ENCODE measurements at regions not wholly inside any gene's neighbourhood (a gene's known extent, or its start where the extent isn't known, plus 50 kb on each side); places are given as distances from the start of the nearest gene placed in this dataset.

DNA sequence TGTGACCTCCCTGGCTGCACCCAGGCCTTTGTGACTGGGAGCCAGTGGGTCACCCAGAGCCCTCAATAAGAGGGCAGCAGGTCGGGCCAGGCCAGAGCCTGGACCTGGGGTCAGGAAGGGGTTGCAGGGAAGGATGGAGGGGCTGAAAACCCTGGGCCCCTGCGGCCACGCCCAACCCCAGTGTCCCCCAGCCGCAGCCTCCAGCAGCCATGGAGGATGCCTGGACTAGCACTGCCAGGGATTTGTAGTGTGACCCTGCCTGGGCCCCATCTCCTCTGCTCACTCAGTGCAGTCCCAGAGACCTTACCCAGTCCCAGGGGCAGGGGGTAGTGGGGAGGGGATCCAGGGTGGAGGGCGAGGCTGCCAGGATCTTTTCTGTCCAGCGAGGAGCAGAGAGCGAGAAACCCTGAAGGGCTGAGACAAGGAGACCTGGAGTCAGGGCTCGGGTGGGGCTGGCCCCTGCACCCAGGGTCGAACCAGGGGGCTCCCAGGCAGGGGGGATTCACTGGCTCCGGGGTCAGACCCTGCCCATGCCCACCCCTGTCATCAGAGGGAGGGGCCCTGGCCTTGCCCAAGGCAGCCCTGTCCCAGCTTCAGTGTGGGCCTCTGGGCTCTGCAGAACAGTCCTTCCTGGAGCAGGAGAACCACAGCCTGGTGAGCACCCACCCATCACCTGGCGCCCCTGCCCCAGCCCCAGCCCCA, 187.5 kb downstream of the IGLL1 start:
- Mint-ChIP-seq H3K27me3 (no peaks in the 10 kb centered on the region), H3K9me3 (no peaks in the 10 kb centered on the region), H3K36me3 (no peaks in the 10 kb centered on the region), H3K4me1 (peaks cover 0 to 2% (median 0%) of the 10 kb centered on the region in 7 donors), H3K4me3 (no peak overlapping the region), H3K27ac (no peak overlapping the region)
- Histone ChIP-seq H3K36me3 (ENCODE audit: control insufficient read depth in 2 of 3, insufficient read depth in 3 of 3, low read length in 3 of 3) (no peaks in the 10 kb centered on the region), H3K27me3 (ENCODE audit: control insufficient read depth in 2 of 2, insufficient read depth in 2 of 2, low read length in 2 of 2) (no peaks in the 10 kb centered on the region), H3K27ac (ENCODE audit: low read depth, low read length) (no peak overlapping the region), H3K4me1 (ENCODE audit: control insufficient read depth in 2 of 2, insufficient read depth in 2 of 2, low read length in 2 of 2) (no peaks in the 10 kb centered on the region), H3K9me3 (ENCODE audit: control insufficient read depth in 2 of 3, low read length in 3 of 3) (no peaks in the 10 kb centered on the region), H3K4me3 (ENCODE audit: low read length) (no peak overlapping the region)
- CTCF ChIA-PET: no interaction called here
- no peak for DNase-seq
- POLR2A ChIA-PET: no interaction called here
- ATAC-seq: no peak
- intact Hi-C loops (cut with micrococcal nuclease): no loop called here

GRCh38 chr22:23391022-23391421, 189.1 kb downstream of the IGLL1 start:
- no peak for ATAC-seq
- no peaks in the 10 kb centered on the region for H3K9me3 Mint-ChIP-seq
- Histone ChIP-seq H3K4me1 (ENCODE audit: control insufficient read depth in 2 of 2, insufficient read depth in 2 of 2, low read length in 2 of 2) (no peaks in the 10 kb centered on the region), H3K27ac (ENCODE audit: low read depth, low read length) (no peak overlapping the region), H3K4me3 (ENCODE audit: low read length) (no peak overlapping the region), H3K36me3 (ENCODE audit: control insufficient read depth in 2 of 3, insufficient read depth in 3 of 3, low read length in 3 of 3) (no peaks in the 10 kb centered on the region), H3K27me3 (ENCODE audit: control insufficient read depth in 2 of 2, insufficient read depth in 2 of 2, low read length in 2 of 2) (no peaks in the 10 kb centered on the region), H3K9me3 (ENCODE audit: control insufficient read depth in 2 of 3, low read length in 3 of 3) (no peaks in the 10 kb centered on the region)
- H3K27me3 Mint-ChIP-seq: no peaks in the 10 kb centered on the region
- no peaks in the 10 kb centered on the region for H3K4me1 Mint-ChIP-seq
- no peak overlapping the region for H3K27ac Mint-ChIP-seq
- no peak for DNase-seq
- CTCF ChIA-PET: interaction anchor here (0.6 kb wide), 1 partner anchor 354 kb away, joined by 3 read pairs; no protein-coding TSS in a partner anchor
- POLR2A ChIA-PET: no interaction called here
- intact Hi-C loops (cut with micrococcal nuclease): no loop called here
- no peak overlapping the region for H3K4me3 Mint-ChIP-seq
- H3K36me3 Mint-ChIP-seq: no peaks in the 10 kb centered on the region

GRCh38 chr22:23389271-23390071, 190.6 kb downstream of the IGLL1 start:
- no peaks in the 10 kb centered on the region for H3K4me1 Mint-ChIP-seq
- ATAC-seq (no peak), DNase-seq (no peak)
- POLR2A ChIA-PET: no interaction called here
- H3K36me3 Mint-ChIP-seq: no peaks in the 10 kb centered on the region
- Histone ChIP-seq H3K4me3 (ENCODE audit: low read length) (no peak overlapping the region), H3K9me3 (ENCODE audit: control insufficient read depth in 2 of 3, low read length in 3 of 3) (no peaks in the 10 kb centered on the region), H3K4me1 (ENCODE audit: control insufficient read depth in 2 of 2, insufficient read depth in 2 of 2, low read length in 2 of 2) (no peaks in the 10 kb centered on the region), H3K27ac (ENCODE audit: low read depth, low read length) (no peak overlapping the region), H3K27me3 (ENCODE audit: control insufficient read depth in 2 of 2, insufficient read depth in 2 of 2, low read length in 2 of 2) (no peaks in the 10 kb centered on the region), H3K36me3 (ENCODE audit: control insufficient read depth in 2 of 3, insufficient read depth in 3 of 3, low read length in 3 of 3) (no peaks in the 10 kb centered on the region)
- CTCF ChIA-PET: no interaction called here
- no peaks in the 10 kb centered on the region for H3K9me3 Mint-ChIP-seq
- H3K27ac Mint-ChIP-seq: no peak overlapping the region
- intact Hi-C loops (cut with micrococcal nuclease): loop anchor here (5.0 to 10.0 kb wide), 2 partner anchors 105 to 432 kb away; no protein-coding TSS in a partner anchor
- no peak overlapping the region for H3K4me3 Mint-ChIP-seq
- no peaks in the 10 kb centered on the region for H3K27me3 Mint-ChIP-seq

GRCh38 chr22:23388517-23388890, 191.6 kb downstream of the IGLL1 start:
- no peaks in the 10 kb centered on the region for H3K9me3 ChIP-seq (ENCODE audit: control insufficient read depth in 2 of 3, low read length in 3 of 3)
- no peak for ATAC-seq
- no peak overlapping the region for H3K4me3 Mint-ChIP-seq
- no peaks in the 10 kb centered on the region for H3K36me3 Mint-ChIP-seq
- H3K27me3 Mint-ChIP-seq: no peaks in the 10 kb centered on the region
- ChIA-PET CTCF (no interaction called here), POLR2A (no interaction called here)
- H3K27me3 ChIP-seq (ENCODE audit: control insufficient read depth in 2 of 2, insufficient read depth in 2 of 2, low read length in 2 of 2): no peaks in the 10 kb centered on the region
- H3K4me1 ChIP-seq (ENCODE audit: control insufficient read depth in 2 of 2, insufficient read depth in 2 of 2, low read length in 2 of 2): no peaks in the 10 kb centered on the region
- no peak overlapping the region for H3K27ac ChIP-seq (ENCODE audit: low read depth, low read length)
- no peak for DNase-seq
- no peaks in the 10 kb centered on the region for H3K9me3 Mint-ChIP-seq
- intact Hi-C loops (cut with micrococcal nuclease): loop anchor here (5.0 to 10.0 kb wide), 2 partner anchors 104 to 431 kb away; no protein-coding TSS in a partner anchor
- no peaks in the 10 kb centered on the region for H3K4me1 Mint-ChIP-seq
- H3K27ac Mint-ChIP-seq: no peak overlapping the region
- no peaks in the 10 kb centered on the region for H3K36me3 ChIP-seq (ENCODE audit: control insufficient read depth in 2 of 3, insufficient read depth in 3 of 3, low read length in 3 of 3)
- no peak overlapping the region for H3K4me3 ChIP-seq (ENCODE audit: low read length)

DNA sequence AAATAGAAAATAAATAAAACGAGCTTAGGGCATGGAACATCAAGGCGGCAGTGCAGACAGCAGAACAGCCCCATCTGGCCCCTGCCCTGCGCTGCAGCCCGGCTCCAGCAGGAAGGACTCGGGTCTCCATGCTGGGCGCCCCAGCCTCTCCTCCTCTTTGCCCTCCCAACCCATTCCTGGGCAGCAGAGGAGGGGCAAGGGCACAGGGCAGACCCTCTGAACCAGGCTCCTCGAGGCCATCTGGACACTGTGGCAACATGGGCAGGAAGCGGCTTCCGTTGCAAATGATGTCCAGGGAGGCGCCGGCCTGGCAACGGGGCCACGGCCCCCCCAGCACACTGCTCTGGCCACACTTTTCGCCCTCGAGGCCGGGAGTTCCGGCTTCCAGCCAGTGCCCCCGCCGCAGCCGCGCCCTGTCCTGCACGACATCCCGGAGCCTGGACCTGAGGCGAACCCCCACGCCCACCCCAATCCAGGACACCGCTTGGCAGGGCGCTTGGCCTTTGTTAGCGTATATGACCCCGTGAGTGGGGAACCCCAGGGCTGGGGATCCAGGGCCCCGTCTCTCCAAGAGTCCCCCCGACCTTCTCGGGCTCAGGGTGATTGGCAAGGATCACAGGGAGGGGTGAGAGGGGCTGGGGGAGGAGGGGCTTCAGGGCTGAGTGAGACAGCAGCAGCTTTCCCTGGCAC, 192.1 kb downstream of the IGLL1 start:
- no peaks in the 10 kb centered on the region for H3K9me3 Mint-ChIP-seq
- ChIA-PET POLR2A (no interaction called here), CTCF (interaction anchor here (0.6 to 0.7 kb wide), 3 partner anchors 209 to 258 kb away, joined by 3 to 5 read pairs (median 4); no protein-coding TSS in a partner anchor)
- no peak for DNase-seq
- H3K27me3 ChIP-seq (ENCODE audit: control insufficient read depth in 2 of 2, insufficient read depth in 2 of 2, low read length in 2 of 2): no peaks in the 10 kb centered on the region
- no peaks in the 10 kb centered on the region for H3K4me1 Mint-ChIP-seq
- intact Hi-C loops (cut with micrococcal nuclease): loop anchor here (5.0 to 10.0 kb wide), 2 partner anchors 103 to 431 kb away; no protein-coding TSS in a partner anchor
- H3K27me3 Mint-ChIP-seq: no peaks in the 10 kb centered on the region
- no peak overlapping the region for H3K4me3 Mint-ChIP-seq
- H3K36me3 Mint-ChIP-seq: no peaks in the 10 kb centered on the region
- ATAC-seq: no peak
- no peaks in the 10 kb centered on the region for H3K9me3 ChIP-seq (ENCODE audit: control insufficient read depth in 2 of 3, low read length in 3 of 3)
- H3K4me3 ChIP-seq (ENCODE audit: low read length): no peak overlapping the region
- H3K27ac Mint-ChIP-seq: no peak overlapping the region
- H3K4me1 ChIP-seq (ENCODE audit: control insufficient read depth in 2 of 2, insufficient read depth in 2 of 2, low read length in 2 of 2): no peaks in the 10 kb centered on the region
- H3K27ac ChIP-seq (ENCODE audit: low read depth, low read length): no peak overlapping the region
- H3K36me3 ChIP-seq (ENCODE audit: control insufficient read depth in 2 of 3, insufficient read depth in 3 of 3, low read length in 3 of 3): no peaks in the 10 kb centered on the region

DNA sequence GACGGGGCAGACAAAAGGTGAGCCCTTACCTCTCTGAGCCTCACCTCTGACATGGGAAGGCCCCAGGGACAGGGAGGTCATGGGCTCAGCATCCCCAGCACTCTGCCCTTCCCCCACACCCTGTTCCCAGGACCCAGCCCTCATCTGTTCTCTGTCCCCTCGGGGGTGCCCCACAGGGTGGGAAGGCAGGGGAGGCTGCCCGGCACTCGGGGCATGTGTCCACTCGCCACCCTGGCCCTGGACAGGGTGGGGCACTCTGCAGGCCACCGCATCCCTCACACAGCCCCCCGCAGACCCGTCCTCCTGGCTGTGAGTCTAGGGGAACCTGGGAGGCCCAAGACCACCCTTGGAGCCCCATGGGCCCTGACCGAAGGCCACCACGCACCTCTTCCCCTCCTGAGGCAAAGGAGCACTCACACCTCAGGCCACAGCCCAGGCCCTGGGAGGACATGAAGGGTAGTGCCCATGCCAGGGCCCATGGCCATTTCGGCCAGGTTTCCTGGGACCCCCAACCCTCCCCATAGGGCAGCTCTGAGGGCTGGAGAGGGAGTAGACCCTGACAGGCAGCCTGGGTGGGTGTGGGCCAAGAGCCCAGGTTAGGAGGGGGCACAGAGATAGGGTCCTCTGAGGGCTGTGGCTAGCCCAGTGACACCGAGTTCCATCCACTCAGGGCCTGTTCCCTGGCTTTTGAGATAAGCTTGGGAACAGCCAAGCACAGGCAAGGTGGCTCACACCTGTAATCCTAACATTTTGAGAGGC, 193.1 kb downstream of the IGLL1 start:
- Histone ChIP-seq H3K4me3 (ENCODE audit: low read length) (no peak overlapping the region), H3K36me3 (ENCODE audit: control insufficient read depth in 2 of 3, insufficient read depth in 3 of 3, low read length in 3 of 3) (no peaks in the 10 kb centered on the region), H3K27me3 (ENCODE audit: control insufficient read depth in 2 of 2, insufficient read depth in 2 of 2, low read length in 2 of 2) (no peaks in the 10 kb centered on the region), H3K27ac (ENCODE audit: low read depth, low read length) (no peak overlapping the region), H3K4me1 (ENCODE audit: control insufficient read depth in 2 of 2, insufficient read depth in 2 of 2, low read length in 2 of 2) (no peaks in the 10 kb centered on the region), H3K9me3 (ENCODE audit: control insufficient read depth in 2 of 3, low read length in 3 of 3) (no peaks in the 10 kb centered on the region)
- H3K27me3 Mint-ChIP-seq: no peaks in the 10 kb centered on the region
- H3K27ac Mint-ChIP-seq: no peak overlapping the region
- no peaks in the 10 kb centered on the region for H3K9me3 Mint-ChIP-seq
- H3K4me3 Mint-ChIP-seq: no peak overlapping the region
- intact Hi-C loops (cut with micrococcal nuclease): loop anchor here (1.0 to 10.0 kb wide), 7 partner anchors 72 to 430 kb away; no protein-coding TSS in a partner anchor
- no peaks in the 10 kb centered on the region for H3K4me1 Mint-ChIP-seq
- CTCF ChIA-PET: interaction anchor here (0.6 to 1.7 kb wide), 4 partner anchors 210 to 429 kb away, joined by 3 to 22 read pairs (median 6); no protein-coding TSS in a partner anchor
- H3K36me3 Mint-ChIP-seq: no peaks in the 10 kb centered on the region
- no peak for DNase-seq
- no peak for ATAC-seq
- POLR2A ChIA-PET: no interaction called here
